EL (cell line): ENCODE measurements at regions not wholly inside any gene's neighbourhood (a gene's known extent, or its start where the extent isn't known, plus 50 kb on each side); places are given as distances from the start of the nearest gene placed in this dataset.

Experiments used
- DNase-seq: peaks from one replicate; pipeline ENCODE4 v3.0.0-alpha.2; 2016

GRCh38 chr14:30225176-30225575 is 297.5 kb upstream of the PRKD1 start:
- no peak for DNase-seq

- DNase-seq, result no peak
These were observed 299.8 kb upstream of the PRKD1 start for GRCh38 chr14:30227436-30227835.

GRCh38 chr14:30227876-30228275 is 300.2 kb upstream of the PRKD1 start:
- peak; percentile 75 for DNase-seq

GRCh38 chr14:30230719-30231118 is 303.1 kb upstream of the PRKD1 start:
- no peak for DNase-seq

GRCh38 chr14:30234966-30235365 is 307.3 kb upstream of the PRKD1 start:
- DNase-seq, result no peak

GRCh38 chr14:30235485-30235884 is 307.8 kb upstream of the PRKD1 start:
- DNase-seq, result no peak

- DNase-seq, result no peak
These were observed 311.3 kb upstream of the PRKD1 start for GRCh38 chr14:30238936-30239335.

GRCh38 chr14:30240018-30240417 is 312.4 kb upstream of the PRKD1 start:
- no peak for DNase-seq

- no peak for DNase-seq
These were observed 313.0 kb upstream of the PRKD1 start for GRCh38 chr14:30240685-30241084.

- DNase-seq, result no peak
These were observed 315.1 kb upstream of the PRKD1 start for GRCh38 chr14:30242744-30243143.

- DNase-seq, result no peak
These were observed 315.6 kb upstream of the PRKD1 start for GRCh38 chr14:30243207-30243606.

GRCh38 chr14:30243805-30244204 is 315.2 kb upstream of the G2E3 start:
- DNase-seq, result peak; percentile 74

GRCh38 chr14:30244348-30244747 is 314.6 kb upstream of the G2E3 start:
- DNase-seq, result peak; percentile 62

- DNase-seq, result no peak
These were observed 307.9 kb upstream of the G2E3 start for GRCh38 chr14:30251017-30251416.

- no peak for DNase-seq
These were observed 307.3 kb upstream of the G2E3 start for GRCh38 chr14:30251557-30252100.

- DNase-seq, result no peak
These were observed 306.8 kb upstream of the G2E3 start for GRCh38 chr14:30252151-30252550.

GRCh38 chr14:30252783-30253674 is 305.9 kb upstream of the G2E3 start:
- no peak for DNase-seq

- DNase-seq, result no peak
These were observed 302.3 kb upstream of the G2E3 start for GRCh38 chr14:30256627-30257026.

GRCh38 chr14:30257946-30258661 is 300.9 kb upstream of the G2E3 start:
- no peak for DNase-seq

- no peak for DNase-seq
These were observed 297.9 kb upstream of the G2E3 start for GRCh38 chr14:30260833-30261607.

GRCh38 chr14:30264161-30264560 is 294.8 kb upstream of the G2E3 start:
- no peak for DNase-seq

- DNase-seq, result no peak
These were observed 292.7 kb upstream of the G2E3 start for GRCh38 chr14:30266290-30266689.

- peak; percentile 47 for DNase-seq
These were observed 291.8 kb upstream of the G2E3 start for GRCh38 chr14:30267141-30267540.
